GM19238 (cell line): ENCODE measurements at regions not wholly inside any gene's neighbourhood (a gene's known extent, or its start where the extent isn't known, plus 50 kb on each side); places are given as distances from the start of the nearest gene placed in this dataset.
"Not testable (repeated sequence)": the region's sequence is repeated elsewhere in the genome, so short reads cannot be mapped to it uniquely, and the experiment has no call there.

ENCODE experiments used
- DNase-seq: peaks from one replicate; pipeline ENCODE4 v3.0.0; 2011; ENCODE audit warnings: low spot score; ENCODE audit not compliant: insufficient read length

- no peak for DNase-seq
Observed at GRCh38 chr3:94483403-94483802, 420.5 kb downstream of the NSUN3 start.

- DNase-seq, result no peak
Observed at GRCh38 chr3:94494992-94495391, 432.1 kb downstream of the NSUN3 start.

- no peak for DNase-seq
Observed at GRCh38 chr3:94500146-94500545, 437.3 kb downstream of the NSUN3 start.

GRCh38 chr3:94507354-94507753 lies 444.5 kb downstream of the NSUN3 start:
- not testable (repeated sequence) for DNase-seq

- DNase-seq, result no peak
Observed at GRCh38 chr3:94512876-94513275, 450.0 kb downstream of the NSUN3 start.

- no peak for DNase-seq
Observed at GRCh38 chr3:94513600-94513999, 450.7 kb downstream of the NSUN3 start.

- no peak for DNase-seq
Observed at GRCh38 chr3:94515983-94516382, 453.1 kb downstream of the NSUN3 start.

- no peak for DNase-seq
Observed at GRCh38 chr3:94520364-94520763, 457.5 kb downstream of the NSUN3 start.

- DNase-seq, result no peak
Observed at GRCh38 chr3:94522488-94522887, 459.6 kb downstream of the NSUN3 start.

GRCh38 chr3:94524102-94524919 lies 461.4 kb downstream of the NSUN3 start:
- DNase-seq, result no peak

- no peak for DNase-seq
Observed at GRCh38 chr3:94525043-94525442, 462.2 kb downstream of the NSUN3 start.

- DNase-seq, result no peak
Observed at GRCh38 chr3:94529816-94530215, 467.0 kb downstream of the NSUN3 start.

- DNase-seq, result no peak
Observed at GRCh38 chr3:94532951-94533350, 470.1 kb downstream of the NSUN3 start.

GRCh38 chr3:94539937-94540336 lies 477.1 kb downstream of the NSUN3 start:
- DNase-seq, result no peak

- DNase-seq, result no peak
Observed at GRCh38 chr3:94543161-94543560, 480.3 kb downstream of the NSUN3 start.

- no peak for DNase-seq
Observed at GRCh38 chr3:94544131-94544789, 481.4 kb downstream of the NSUN3 start.

GRCh38 chr3:94548581-94549316 lies 485.9 kb downstream of the NSUN3 start:
- no peak for DNase-seq

- no peak for DNase-seq
Observed at GRCh38 chr3:94561094-94561493, 498.2 kb downstream of the NSUN3 start.

GRCh38 chr3:94564247-94564646 lies 501.4 kb downstream of the NSUN3 start:
- DNase-seq, result no peak

GRCh38 chr3:94568041-94568440 lies 505.2 kb downstream of the NSUN3 start:
- no peak for DNase-seq

GRCh38 chr3:94573337-94573736 lies 510.5 kb downstream of the NSUN3 start:
- DNase-seq, result no peak

- no peak for DNase-seq
Observed at GRCh38 chr3:94587291-94587690, 524.4 kb downstream of the NSUN3 start.
